ENCODE measurements at regions not wholly inside any gene's neighbourhood (a gene's known extent, or its start where the extent isn't known, plus 50 kb on each side); places are given as distances from the start of the nearest gene placed in this dataset.

GRCh38 chr11:43997022-43997660 lies 50.6 kb upstream of the ACCSL start:
- no peak for TF ChIP-seq CTCF (conservative IDR thresholded peaks at IDR 0.05)
- no peak for TF ChIP-seq EZH2 (IDR thresholded peaks at IDR 0.05; ENCODE audit: low read depth)

Data from PC-9 (cell line).